Breast epithelium (tissue), 4 donors: ENCODE measurements at regions not wholly inside any gene's neighbourhood (a gene's known extent, or its start where the extent isn't known, plus 50 kb on each side); places are given as distances from the start of the nearest gene placed in this dataset.

ENCODE experiments used
- DNase-seq, 2 donors: peaks; one replicate each; pipeline ENCODE4 v3.0.0-alpha.2; 2019; ENCODE audit warnings: low spot score in 2 of 2
- H3K27ac ChIP-seq, 2 donors: fragments of 200-600 bp; sonication (generic) in 1 of 2; one replicate each; pipeline ENCODE4 v1.5.1; 2016 to 2019; ENCODE audit warnings: mild to moderate bottlenecking in 1 of 2
- H3K27me3 ChIP-seq, 2 donors: fragments of 200-600 bp; sonication (generic) in 1 of 2; one replicate each; pipeline versions ENCODE4 v1.5.1 to v1.6.0; 2017 to 2019; ENCODE audit warnings: control low read depth in 1 of 2, mild to moderate bottlenecking in 1 of 2
- H3K36me3 ChIP-seq: fragments of 200-600 bp; one replicate; pipeline ENCODE4 v1.5.1; 2019
- H3K4me1 ChIP-seq, 2 donors: fragments of 200-600 bp; sonication (generic); one replicate each; pipeline ENCODE4 v1.5.1; 2016 to 2019; ENCODE audit warnings: control low read depth in 1 of 2
- H3K4me3 ChIP-seq, 3 donors: fragments of 200-600 bp; sonication (generic); 1 replicate in 2 of 3; 2 replicates in 1 of 3; pipeline ENCODE4 v1.5.1; 2016 to 2019; ENCODE audit warnings: mild to moderate bottlenecking in 3 of 3, moderate library complexity in 2 of 3
- H3K9me3 ChIP-seq, 2 donors: fragments of 200-600 bp; sonication (generic) in 1 of 2; one replicate each; pipeline ENCODE4 v1.5.1; 2016 to 2019; ENCODE audit warnings: control low read depth in 1 of 2
- CTCF ChIP-seq, 3 donors: fragments of 450-650 bp; IDR thresholded peaks; one replicate each; pipeline ENCODE4 v1.5.1; 2016 to 2017; ENCODE audit warnings: antibody characterized with exemption in 3 of 3, mild to moderate bottlenecking in 3 of 3, moderate library complexity in 3 of 3
- POLR2A ChIP-seq: fragments of 450-650 bp; IDR thresholded peaks from one replicate; pipeline ENCODE4 v1.6.1; 2016; ENCODE audit warnings: antibody characterized with exemption, mild to moderate bottlenecking, moderate library complexity
- POLR2AphosphoS5 ChIP-seq, 3 donors: sonication (generic); formaldehyde crosslinking; IDR thresholded peaks; one replicate each; pipeline ENCODE4 v1.6.1; 2017; ENCODE audit warnings: antibody characterized with exemption in 3 of 3
- intact Hi-C: fragments of 100-400 bp; cut with DNase I; formaldehyde crosslinking; loops from one replicate; pipeline ENCODE4 v1.15.1; 2023; ENCODE audit warnings: low total_unique reads

- Histone ChIP-seq H3K27ac (no peak overlapping the region), H3K27me3 (no peaks in the 10 kb centered on the region), H3K4me1 (no peaks in the 10 kb centered on the region), H3K36me3 (no peaks in the 10 kb centered on the region), H3K9me3 (no peaks in the 10 kb centered on the region), H3K4me3 (no peak overlapping the region)
- TF ChIP-seq CTCF (IDR thresholded peaks at IDR 0.05), result no peak
- TF ChIP-seq POLR2AphosphoS5 (IDR thresholded peaks at IDR 0.05), result no peak
- TF ChIP-seq POLR2A, result no peak
- DNase-seq, result no peak
- intact Hi-C loops, result no loop called here
Observed at GRCh38 chr2:67526283-67526682, 129.2 kb downstream of the ETAA1 start.

GRCh38 chr2:67528320-67528719 lies 131.2 kb downstream of the ETAA1 start:
- Histone ChIP-seq H3K27ac (no peak overlapping the region), H3K27me3 (no peaks in the 10 kb centered on the region), H3K4me1 (no peaks in the 10 kb centered on the region), H3K36me3 (no peaks in the 10 kb centered on the region), H3K4me3 (no peak overlapping the region), H3K9me3 (no peaks in the 10 kb centered on the region)
- intact Hi-C loops, result no loop called here
- no peak for DNase-seq
- no peak for TF ChIP-seq POLR2AphosphoS5 (IDR thresholded peaks at IDR 0.05)
- TF ChIP-seq POLR2A, result no peak
- no peak for TF ChIP-seq CTCF (IDR thresholded peaks at IDR 0.05)

- H3K27me3 ChIP-seq, result no peaks in the 10 kb centered on the region
- no peak overlapping the region for H3K4me3 ChIP-seq
- intact Hi-C loops, result no loop called here
- TF ChIP-seq POLR2A, result no peak
- TF ChIP-seq POLR2AphosphoS5 (IDR thresholded peaks at IDR 0.05), result no peak
- no peak for TF ChIP-seq CTCF (IDR thresholded peaks at IDR 0.05)
- H3K36me3 ChIP-seq, result no peaks in the 10 kb centered on the region
- no peak for DNase-seq
- no peaks in the 10 kb centered on the region for H3K4me1 ChIP-seq
- H3K9me3 ChIP-seq, result no peaks in the 10 kb centered on the region
- no peak overlapping the region for H3K27ac ChIP-seq
Observed at GRCh38 chr2:67532387-67532786, 135.3 kb downstream of the ETAA1 start.

GRCh38 chr2:67534745-67535144 lies 137.6 kb downstream of the ETAA1 start:
- H3K27me3 ChIP-seq, result no peaks in the 10 kb centered on the region
- peaks cover 0 to 16% of the 10 kb centered on the region in 2 donors for H3K9me3 ChIP-seq
- DNase-seq, result no peak
- H3K4me3 ChIP-seq, result no peak overlapping the region
- TF ChIP-seq CTCF (IDR thresholded peaks at IDR 0.05) (no peak), POLR2AphosphoS5 (IDR thresholded peaks at IDR 0.05) (no peak)
- no peaks in the 10 kb centered on the region for H3K4me1 ChIP-seq
- H3K36me3 ChIP-seq, result no peaks in the 10 kb centered on the region
- intact Hi-C loops, result no loop called here
- no peak overlapping the region for H3K27ac ChIP-seq

- H3K36me3 ChIP-seq, result no peaks in the 10 kb centered on the region
- H3K27ac ChIP-seq, result no peak overlapping the region
- no peak overlapping the region for H3K4me3 ChIP-seq
- DNase-seq, result no peak
- H3K4me1 ChIP-seq, result no peaks in the 10 kb centered on the region
- H3K9me3 ChIP-seq, result peaks cover 0 to 26% of the 10 kb centered on the region in 2 donors
- intact Hi-C loops, result no loop called here
- H3K27me3 ChIP-seq, result no peaks in the 10 kb centered on the region
- TF ChIP-seq POLR2AphosphoS5 (IDR thresholded peaks at IDR 0.05), result no peak
- no peak for TF ChIP-seq POLR2A
- TF ChIP-seq CTCF (IDR thresholded peaks at IDR 0.05), result no peak
Observed at GRCh38 chr2:67540962-67541361, 143.8 kb downstream of the ETAA1 start.
